NCI-H345 (cell line): ENCODE measurements at regions not wholly inside any gene's neighbourhood (a gene's known extent, or its start where the extent isn't known, plus 50 kb on each side); places are given as distances from the start of the nearest gene placed in this dataset.

Experiments used
- DNase-seq: peaks from one replicate; lab custom pipeline; 2025; lab: John Stamatoyannopoulos, UW

GRCh38 chr20:51335329-51335841, 207.1 kb downstream of the NFATC2 start:
- DNase-seq, result no peak

GRCh38 chr20:51334609-51335008, 207.9 kb downstream of the NFATC2 start:
- DNase-seq, result no peak

- no peak for DNase-seq
Observed at GRCh38 chr20:51333971-51334370, 208.5 kb downstream of the NFATC2 start.

GRCh38 chr20:51333446-51333845, 209.1 kb downstream of the NFATC2 start:
- DNase-seq, result no peak

- DNase-seq, result no peak
Observed at GRCh38 chr20:51331481-51331880, 211.0 kb downstream of the NFATC2 start.

GRCh38 chr20:51329845-51330244, 212.7 kb downstream of the NFATC2 start:
- no peak for DNase-seq

- no peak for DNase-seq
Observed at GRCh38 chr20:51327251-51327841, 215.2 kb downstream of the NFATC2 start.

- DNase-seq, result peak; percentile 30
Observed at GRCh38 chr20:51326201-51326819, 216.2 kb downstream of the NFATC2 start.

- no peak for DNase-seq
Observed at GRCh38 chr20:51322164-51322707, 220.3 kb downstream of the NFATC2 start.

GRCh38 chr20:51321343-51322163, 221.0 kb downstream of the NFATC2 start:
- no peak for DNase-seq

- DNase-seq, result no peak
Observed at GRCh38 chr20:51319522-51319921, 223.0 kb downstream of the NFATC2 start.

GRCh38 chr20:51318058-51318949, 224.2 kb downstream of the NFATC2 start:
- DNase-seq, result peak; percentile 37

- DNase-seq, result no peak
Observed at GRCh38 chr20:51315390-51315789, 227.1 kb downstream of the NFATC2 start.

- DNase-seq, result no peak
Observed at GRCh38 chr20:51313358-51313827, 229.1 kb downstream of the NFATC2 start.

GRCh38 chr20:51312480-51312783, 230.1 kb downstream of the NFATC2 start:
- no peak for DNase-seq

- no peak for DNase-seq
Observed at GRCh38 chr20:51311636-51312479, 230.7 kb downstream of the NFATC2 start.

- no peak for DNase-seq
Observed at GRCh38 chr20:51310216-51310615, 232.3 kb downstream of the NFATC2 start.

- DNase-seq, result no peak
Observed at GRCh38 chr20:51309128-51309527, 233.4 kb downstream of the NFATC2 start.

GRCh38 chr20:51306521-51307358, 235.8 kb downstream of the NFATC2 start:
- peak; percentile 75 for DNase-seq

- no peak for DNase-seq
Observed at GRCh38 chr20:51306081-51306480, 236.4 kb downstream of the NFATC2 start.
